AML-193 (cell line): ENCODE measurements at regions not wholly inside any gene's neighbourhood (a gene's known extent, or its start where the extent isn't known, plus 50 kb on each side); places are given as distances from the start of the nearest gene placed in this dataset.

Experiments used
- DNase-seq, 2 experiments: peaks; one replicate each; lab custom pipeline; 2025; lab: John Stamatoyannopoulos, UW

DNA sequence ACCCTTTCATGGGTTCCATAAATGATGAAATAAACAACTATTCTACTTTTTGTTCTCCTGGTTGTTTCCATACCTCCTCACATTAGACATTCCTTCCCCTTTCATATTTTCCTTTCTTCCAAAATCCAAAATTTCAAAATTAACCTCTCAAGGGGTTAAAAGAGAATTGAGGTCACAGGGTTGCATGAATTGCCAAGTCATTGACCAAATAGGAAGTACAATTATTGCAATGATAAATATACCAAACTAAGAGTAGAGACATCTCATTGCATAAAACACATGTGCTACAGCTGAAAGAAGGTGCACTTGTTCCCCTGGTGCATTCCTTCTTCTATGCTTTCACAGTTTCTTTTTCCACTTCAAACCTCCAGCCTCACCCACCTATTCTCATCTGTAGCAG, 136.1 kb downstream of the KCTD12 start:
- DNase-seq: peak; percentile 84 to 87

DNA sequence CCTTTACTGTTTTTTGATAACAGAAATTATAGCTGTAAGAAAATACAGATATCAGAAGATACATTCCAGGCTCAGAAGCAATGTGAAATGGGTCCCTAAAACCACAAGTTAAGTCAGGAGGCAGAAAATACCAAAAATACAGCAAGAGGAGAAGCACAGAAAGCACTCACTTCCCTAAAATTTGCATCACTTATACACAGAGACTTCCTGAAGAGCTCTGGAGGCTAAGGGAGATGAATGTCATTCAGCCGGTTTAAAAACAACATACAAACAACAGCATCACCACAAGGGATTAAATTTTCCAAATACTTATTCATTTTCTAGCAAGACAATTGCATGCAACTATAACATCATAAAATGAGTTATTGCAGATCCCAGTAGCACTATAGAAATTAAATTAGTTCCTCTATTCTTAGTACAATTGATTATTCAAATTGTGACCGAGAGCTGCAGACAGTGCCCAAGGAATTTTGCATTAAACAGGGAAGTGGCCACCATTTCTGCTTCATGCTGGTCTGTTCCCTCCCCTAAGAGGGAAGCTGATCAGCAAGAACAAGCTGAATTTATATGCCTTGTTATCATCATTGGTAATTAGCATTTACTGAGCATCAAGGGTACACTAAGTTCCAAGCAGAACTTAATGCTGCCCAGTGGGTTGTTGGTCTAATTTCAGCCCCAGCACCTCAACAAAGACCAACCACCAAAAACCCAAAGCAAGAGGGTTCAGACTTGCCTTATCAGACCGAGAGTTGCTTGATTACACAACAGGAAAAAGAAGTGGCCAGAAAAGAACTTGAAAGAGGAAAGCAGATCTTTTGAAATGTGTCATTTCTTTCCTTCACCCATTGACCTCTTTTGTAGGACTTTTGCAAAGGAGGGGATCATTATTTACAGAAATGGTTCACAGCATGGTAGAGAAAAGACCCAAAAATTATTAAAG, 140.7 kb downstream of the KCTD12 start:
- DNase-seq: peak; percentile 92 to 94

DNA sequence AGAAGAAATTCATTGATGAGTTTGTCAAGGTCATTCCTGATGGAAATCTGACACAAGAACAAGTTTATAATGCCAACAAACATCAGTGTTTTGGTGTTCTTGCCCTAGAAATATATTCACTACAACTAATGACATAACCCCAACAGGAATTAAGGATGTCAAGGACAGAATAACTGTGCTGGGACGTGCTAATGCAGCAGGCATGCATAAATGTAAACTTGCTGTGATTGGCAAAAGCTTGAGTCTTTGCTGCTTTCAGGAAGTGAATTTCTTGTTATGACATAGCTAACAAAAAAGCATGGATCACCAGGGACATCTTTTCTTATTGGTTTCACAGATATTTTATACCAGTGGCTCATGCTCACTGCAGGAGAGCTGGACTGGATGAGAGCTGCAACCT, 144.6 kb downstream of the KCTD12 start:
- DNase-seq: no peak

DNA sequence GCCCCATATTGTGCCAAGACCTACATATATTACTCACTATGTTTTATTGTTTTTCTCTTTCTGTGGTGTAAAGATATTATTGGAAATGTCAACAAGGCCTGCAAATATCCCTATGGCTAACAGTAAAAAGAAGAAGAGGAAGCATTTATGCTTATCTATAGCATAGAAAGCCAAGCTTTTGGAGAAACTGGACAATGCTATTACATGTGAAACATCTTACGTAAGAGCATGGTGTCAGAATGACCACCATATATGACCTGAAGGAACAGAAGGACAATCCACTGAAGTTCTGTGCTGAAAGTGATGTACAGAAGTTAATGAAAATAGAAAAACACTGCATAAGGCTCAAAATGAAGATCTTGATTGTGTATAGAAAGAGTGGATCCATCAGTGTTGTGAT, 145.2 kb downstream of the KCTD12 start:
- DNase-seq: peak in 1 of 2 experiments; percentile 28

DNA sequence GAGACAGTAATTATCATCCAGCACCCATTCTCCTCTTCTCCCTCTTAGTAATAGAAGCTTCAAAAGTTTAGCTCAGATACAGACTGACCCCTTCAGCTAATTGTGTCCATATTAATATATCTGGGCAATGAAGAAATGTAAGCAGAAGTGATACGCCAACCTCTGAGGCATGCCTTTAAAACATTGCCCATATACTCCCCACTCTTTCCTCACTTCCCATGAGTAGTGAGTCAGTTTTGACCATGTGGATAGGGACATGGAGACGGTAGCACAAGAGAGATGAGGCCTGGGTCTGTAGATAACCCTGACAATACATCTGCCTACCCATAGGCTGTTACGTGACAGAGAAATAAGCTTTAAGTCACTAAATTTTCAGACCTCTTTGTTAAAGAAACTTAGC, 147.6 kb downstream of the KCTD12 start:
- no peak for DNase-seq

DNA sequence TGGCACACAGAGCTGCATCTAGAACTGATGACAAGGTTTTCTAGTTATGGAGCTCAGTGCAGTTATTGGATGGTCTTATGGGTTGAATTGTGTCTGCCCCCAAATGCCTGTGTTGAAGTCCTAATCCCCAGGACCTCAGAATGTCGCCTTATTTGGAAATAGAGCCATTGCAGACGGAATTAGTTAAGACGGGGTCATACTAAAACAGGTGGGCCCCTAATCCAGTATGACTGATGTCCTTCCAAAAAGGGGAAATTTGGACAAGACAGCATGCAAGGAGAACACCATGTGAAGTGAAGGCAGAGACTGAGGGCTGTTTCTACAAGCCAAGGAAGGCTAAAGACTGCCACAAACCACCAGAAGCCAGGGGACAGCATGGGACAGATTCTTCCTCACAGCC, 148.7 kb downstream of the KCTD12 start:
- no peak for DNase-seq

DNA sequence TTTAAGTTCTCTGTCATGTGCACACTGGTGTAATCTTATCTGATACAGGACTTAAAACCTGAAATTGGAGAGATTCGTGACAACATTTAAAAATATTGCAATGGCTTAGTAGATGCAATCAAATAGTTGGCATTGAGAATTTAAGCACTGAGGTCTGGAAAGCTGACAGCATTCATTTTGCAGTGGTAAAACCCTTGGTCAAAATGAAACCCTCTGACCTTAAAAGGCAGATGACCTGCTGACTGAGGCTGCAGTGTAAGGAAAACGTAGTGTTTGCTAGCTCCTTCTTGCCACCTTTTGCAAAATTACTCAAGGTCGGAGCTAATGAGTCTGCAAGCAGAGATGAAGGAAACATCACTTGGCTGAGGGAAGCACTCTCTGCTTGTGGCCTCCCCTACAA, 150.6 kb downstream of the KCTD12 start:
- DNase-seq: no peak

DNA sequence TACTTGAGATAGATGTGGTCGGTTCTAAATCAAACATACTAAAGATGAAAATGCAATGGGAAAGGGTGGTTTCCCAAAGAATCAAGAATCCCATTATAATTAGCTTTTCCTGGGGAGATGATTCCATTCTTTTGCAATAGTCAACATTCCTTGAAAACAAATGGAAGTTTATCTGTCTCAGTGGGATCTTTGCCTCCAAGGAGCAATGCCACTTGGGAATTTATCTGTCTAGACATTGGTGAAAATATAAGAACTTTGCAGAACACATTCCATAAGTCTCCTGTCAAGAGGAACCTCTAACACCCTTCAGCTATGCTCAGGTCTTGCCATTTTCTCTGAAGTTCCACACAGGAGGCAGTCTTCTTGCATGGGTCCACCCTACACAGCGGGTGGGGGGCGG, 152.5 kb downstream of the KCTD12 start:
- no peak for DNase-seq

DNA sequence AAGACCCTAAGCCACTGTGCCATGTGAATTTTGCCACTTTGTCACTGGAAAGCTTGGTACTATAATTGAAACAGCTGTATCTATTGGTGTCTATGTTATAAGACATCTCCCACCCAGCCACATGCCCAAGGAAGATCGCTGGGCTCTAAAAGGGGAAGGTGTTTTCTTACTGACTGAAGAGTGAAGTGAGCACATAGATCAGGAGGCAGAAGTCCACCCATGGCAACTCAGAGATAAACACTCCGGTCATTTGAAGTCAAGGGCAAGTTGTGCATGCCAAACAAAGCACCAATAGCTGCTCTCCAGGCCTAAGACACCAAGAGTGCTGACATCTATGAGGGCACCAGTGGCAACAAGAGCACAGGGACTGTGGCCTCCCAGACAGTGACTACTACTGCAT, 153.8 kb downstream of the KCTD12 start:
- DNase-seq: no peak

DNA sequence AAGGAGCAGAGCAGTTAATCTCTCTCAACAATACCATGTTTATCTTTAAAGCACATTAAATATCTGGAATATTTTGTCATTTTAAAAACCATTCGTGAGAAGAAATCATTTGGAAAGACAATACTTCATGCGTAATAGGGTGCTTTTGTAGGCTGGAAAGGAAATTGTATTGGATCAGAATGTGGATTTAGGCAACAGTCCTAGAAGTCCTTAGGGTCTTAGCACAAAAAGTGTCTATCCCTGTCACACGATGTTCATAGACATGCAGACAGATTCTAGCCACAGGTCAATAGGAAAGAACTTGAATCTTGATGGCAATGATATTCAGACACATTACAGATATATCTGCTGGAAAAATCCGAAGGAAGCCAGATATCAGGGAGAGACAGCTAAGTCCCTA, 156.0 kb downstream of the KCTD12 start:
- no peak for DNase-seq

DNA sequence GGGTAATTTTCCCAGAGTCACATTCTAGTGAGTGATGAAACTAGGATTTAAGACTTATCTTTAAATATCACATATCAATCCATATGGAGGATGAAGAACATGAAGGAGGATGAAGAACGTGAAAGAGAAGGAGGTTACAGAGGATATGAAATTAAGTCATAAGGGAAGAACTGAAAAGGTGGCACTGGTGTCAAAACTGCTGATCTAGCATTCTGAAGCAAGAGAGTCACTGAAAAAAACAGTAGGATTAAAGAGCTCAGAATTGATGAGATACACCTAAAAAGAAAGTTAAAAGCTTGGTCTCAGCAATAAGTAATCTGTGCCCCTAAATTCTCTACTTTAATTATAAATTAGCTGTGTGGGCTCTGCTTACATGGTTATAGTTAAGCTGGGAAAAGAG, 156.5 kb downstream of the KCTD12 start:
- DNase-seq: no peak

DNA sequence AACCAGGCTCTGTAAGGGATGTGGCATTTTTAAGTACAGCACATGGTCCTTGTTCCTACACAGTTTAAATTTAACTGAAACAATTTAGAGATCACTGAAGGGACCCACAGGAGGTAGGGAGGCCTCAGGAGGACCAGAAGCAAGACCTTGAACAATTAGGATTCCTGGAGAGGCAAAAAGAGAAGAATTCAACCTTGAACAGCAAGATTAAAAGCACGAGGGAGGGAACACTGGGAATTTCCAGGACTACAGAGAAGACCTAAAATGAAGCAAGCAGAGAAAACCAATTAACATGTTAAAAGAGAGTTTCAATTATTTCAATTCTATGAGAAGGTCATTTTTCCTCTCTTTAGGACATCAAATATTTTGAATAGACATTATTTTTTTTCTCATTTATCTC, 160.3 kb downstream of the KCTD12 start:
- DNase-seq: no peak

DNA sequence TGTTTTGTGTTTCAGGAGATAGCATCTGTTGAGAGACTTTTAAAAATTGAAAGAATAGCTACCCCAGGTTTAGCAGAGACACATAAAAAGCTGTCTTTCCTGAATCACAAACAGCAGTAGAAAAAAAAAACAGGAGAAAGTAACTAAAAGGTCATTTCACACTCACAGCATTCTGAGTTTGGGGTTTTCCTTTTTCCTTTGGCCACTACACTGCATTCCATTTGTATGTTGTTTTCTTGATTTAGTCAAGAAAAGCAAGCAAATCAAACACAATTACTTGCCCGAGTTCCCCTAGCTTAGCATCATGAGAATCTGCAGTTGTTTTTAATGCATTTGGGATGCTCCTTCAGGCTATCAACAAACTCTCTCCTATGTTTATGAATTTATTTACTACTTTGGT, 161.0 kb downstream of the KCTD12 start:
- no peak for DNase-seq

DNA sequence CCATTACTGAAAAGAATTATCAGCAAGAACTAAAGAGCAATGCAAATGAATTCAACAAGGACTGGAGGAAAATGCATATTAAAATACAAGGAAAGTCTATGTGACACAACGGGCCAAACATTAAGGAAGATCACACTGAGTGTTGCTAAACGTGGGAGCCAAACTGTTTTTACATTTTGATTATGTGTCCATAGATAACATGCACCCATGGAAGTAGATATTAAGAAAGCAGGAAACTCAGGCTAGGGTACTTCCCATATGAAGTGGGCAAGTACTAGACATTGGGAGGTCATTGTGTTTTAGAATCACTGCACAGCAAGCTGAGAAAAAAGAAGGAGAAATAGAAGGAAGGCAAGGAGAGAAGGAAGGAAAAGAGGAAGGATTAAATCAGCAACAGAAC, 161.8 kb downstream of the KCTD12 start:
- DNase-seq: no peak

DNA sequence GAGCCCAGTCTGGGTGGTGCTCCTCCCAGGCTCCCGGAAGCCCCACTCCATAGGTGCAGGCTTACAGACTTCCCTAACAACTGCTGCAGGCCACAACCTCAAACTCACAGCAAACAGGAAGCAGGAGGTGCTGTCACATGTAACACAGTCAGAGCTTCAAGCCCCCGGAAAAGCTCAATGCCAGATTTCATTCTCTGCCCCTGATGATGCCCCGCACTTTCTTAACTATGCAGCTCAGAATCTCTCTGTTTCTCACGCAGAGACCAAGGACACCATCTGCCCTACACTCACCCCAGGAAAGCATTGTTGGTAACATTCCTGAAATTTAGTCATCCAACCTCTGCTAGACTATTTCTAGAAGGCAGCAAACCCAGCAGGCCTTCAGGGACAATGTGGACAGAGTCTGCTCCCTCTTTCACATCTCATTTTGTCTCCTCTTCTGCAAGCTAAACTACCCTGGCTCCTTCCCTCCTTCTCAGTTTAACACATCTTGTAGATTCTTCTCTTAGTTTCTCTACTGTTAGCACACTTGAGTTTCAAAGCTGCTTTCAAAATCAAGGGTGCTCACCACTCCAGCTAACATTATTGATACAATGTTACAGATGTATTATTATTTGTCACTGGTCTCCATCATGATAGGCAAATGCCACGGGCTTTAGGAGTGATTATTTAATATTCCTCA, 162.5 kb downstream of the KCTD12 start:
- peak; percentile 48 to 53 for DNase-seq

DNA sequence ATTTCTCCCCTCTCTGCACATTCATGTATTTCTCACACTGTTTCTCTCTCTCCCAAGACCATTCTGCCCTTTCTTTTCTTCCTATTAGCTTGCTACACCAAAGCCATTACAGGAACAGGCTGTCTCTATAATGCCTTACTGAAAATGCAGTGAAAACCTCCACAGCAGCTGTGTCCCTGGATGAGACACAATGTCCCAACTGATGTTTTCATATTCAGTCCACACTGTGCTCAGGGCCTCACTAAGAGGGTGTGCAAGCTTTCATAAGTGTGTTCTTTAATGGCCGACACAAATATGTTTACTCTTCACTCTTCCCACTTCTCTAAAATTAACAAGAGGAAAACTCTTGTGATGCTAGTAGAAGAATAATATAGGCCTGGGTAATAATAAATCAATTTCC, 163.4 kb downstream of the KCTD12 start:
- DNase-seq: no peak

DNA sequence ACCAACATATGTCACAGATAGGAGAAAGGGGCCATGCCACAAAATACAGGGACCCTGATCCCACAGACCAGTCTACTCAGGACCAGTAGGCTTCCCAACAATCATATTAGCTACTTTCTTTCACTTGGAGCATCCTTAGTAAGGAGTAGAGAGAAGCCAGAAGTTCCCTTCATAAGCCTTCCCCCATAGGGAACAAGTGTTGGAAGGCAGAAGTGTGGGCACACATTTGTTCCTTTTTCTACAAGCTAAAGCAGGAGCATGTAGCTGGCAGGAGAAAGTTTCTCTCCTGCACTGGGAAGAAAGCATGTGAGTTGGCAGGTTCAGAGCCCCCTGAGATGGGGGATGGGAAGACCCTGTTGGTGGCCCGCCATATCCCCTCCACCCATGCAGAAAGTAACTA, 165.4 kb downstream of the KCTD12 start:
- peak; percentile 30 to 45 for DNase-seq

DNA sequence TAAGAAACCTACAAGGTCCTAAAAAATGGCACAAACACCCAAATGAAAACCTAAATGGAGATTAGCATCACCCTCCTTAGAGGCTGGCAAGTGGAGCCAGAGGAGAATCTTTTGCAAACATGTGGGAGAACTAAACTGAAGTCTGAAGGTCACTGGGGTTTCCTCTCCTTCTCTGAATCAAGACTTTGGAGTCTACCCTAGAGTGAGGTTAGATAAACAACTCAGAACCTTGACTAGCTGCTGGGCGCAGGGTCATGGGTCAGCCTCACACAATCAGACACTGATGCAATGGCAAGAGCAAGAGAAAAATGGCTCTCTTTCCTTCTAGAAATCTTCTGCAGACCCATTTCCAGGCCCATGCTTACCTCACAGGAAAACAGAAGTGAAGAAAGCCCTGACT, 165.8 kb downstream of the KCTD12 start:
- DNase-seq: no peak

DNA sequence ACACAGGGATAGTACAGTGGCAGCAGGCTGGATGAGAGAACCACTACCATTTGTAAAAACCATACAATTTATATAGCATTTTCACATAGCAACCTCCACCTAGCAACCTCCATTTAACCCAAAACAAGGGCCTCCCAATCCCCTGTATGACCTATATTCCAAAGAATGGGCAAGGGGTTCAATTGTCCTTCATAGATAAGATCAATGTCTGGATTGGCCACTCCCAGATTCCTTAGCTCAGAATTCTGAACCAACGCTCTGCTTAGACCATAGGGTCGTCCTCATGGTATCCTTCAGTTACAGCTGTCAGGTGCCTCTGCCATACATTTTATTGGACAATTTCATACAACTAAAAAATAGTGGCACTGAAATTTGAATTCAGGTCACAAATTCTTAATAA, 166.2 kb downstream of the KCTD12 start:
- DNase-seq: no peak

DNA sequence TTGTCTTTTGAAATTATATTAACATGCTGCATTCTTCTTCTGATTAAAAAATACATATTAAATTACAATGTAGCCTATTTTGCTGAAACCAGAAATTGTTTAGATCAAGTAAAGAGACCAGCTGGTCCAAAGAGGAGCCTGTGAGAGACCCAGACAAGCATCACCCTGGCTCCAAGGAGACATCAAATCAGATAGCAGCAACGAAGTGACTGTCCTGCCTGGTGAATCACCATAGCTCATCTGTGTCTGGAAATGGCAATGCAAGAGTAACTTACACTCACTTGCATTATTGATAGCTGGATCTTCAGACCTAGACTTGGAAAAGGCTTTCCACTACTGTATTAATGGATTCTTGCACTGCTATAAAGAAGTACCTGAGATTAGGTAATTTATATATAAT, 169.1 kb downstream of the KCTD12 start:
- no peak for DNase-seq

DNA sequence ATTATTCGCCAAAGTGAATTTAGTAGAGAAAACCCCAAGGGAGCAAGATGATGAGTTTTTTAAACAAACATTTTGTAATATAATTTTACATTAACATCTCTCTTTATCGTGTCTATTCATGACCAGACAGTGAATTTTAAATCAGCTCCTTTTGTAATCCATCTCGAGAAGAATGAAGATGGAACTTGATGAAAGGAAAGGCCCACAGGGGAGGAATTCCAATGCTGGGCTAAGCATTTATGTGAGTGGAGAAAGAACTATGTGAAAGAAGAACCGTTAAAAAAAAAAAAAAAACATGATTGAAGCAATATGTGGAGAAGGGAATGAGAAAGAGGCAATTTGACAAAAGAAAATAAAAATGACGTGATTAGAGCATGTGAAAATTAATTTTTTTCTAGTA, 170.6 kb downstream of the KCTD12 start:
- DNase-seq: no peak

DNA sequence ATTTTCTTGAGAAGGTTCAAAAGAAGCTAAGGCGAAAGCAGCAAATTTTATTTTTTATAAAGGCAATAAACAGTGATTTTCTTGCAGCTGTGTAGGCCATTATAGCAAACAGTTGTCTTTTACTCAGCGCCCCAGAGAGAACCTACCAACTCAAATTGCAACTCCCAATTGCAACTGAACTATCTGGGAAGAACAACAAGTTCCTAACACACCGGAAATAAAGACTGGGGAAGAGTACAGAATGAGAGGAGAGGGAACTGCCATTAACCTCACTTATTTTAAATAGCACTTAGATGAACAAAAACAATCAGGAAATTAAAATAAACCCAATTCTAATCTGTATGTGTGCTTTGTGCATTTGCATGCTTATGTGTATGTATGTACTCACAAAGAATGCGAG, 171.1 kb downstream of the KCTD12 start:
- no peak for DNase-seq

DNA sequence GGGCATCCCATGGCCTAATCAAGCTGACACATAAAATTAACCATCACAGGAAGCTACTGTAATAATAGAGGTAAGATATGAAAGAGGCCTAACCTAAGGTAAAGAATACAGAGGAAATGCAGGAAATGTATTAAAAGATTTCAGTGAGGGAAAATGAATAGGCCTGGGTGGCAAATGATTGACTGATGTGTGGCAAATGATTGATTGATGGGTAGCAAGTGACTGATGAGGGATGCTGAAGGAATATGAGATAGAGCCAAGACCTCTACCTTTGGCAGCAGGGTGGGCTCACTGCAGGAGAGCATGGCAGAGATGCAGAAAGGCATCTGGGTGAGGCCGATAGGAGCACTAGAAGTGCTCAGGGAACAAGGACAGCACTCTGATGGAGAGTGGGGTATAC, 172.9 kb downstream of the KCTD12 start:
- no peak for DNase-seq
